ENCODE measurements at regions not wholly inside any gene's neighbourhood (a gene's known extent, or its start where the extent isn't known, plus 50 kb on each side); places are given as distances from the start of the nearest gene placed in this dataset.

GRCh38 chr14:66101662-66102061 lies 384.5 kb upstream of the CCDC196 start:
- no peak for DNase-seq (ENCODE audit: low spot score)
- no peak for FAIRE-seq

GRCh38 chr14:66104486-66104885 lies 381.7 kb upstream of the CCDC196 start:
- no peak for FAIRE-seq

GRCh38 chr14:66105815-66106214 lies 380.4 kb upstream of the CCDC196 start:
- DNase-seq (ENCODE audit: low spot score): peak; percentile 57
- FAIRE-seq: no peak

More at GRCh38 chr14:66104486-66104885, 381.7 kb upstream of the CCDC196 start:
- DNase-seq (ENCODE audit: low spot score): no peak

GRCh38 chr14:66109426-66109825 lies 376.7 kb upstream of the CCDC196 start:
- FAIRE-seq: peak; percentile 75
- no peak for DNase-seq (ENCODE audit: low spot score)

- no peak for FAIRE-seq
These were observed 374.3 kb upstream of the CCDC196 start for GRCh38 chr14:66111891-66112290.

GRCh38 chr14:66114071-66114470 lies 372.1 kb upstream of the CCDC196 start:
- DNase-seq (ENCODE audit: low spot score) (no peak), FAIRE-seq (no peak)

More at GRCh38 chr14:66111891-66112290, 374.3 kb upstream of the CCDC196 start:
- peak; percentile 40 for DNase-seq (ENCODE audit: low spot score)

GRCh38 chr14:66115740-66116502 lies 370.2 kb upstream of the CCDC196 start:
- peak; percentile 61 for FAIRE-seq
- no peak for DNase-seq (ENCODE audit: low spot score)

GRCh38 chr14:66116732-66117131 lies 369.4 kb upstream of the CCDC196 start:
- DNase-seq (ENCODE audit: low spot score): no peak
- FAIRE-seq: peak; percentile 84

GRCh38 chr14:66117600-66117999 lies 368.6 kb upstream of the CCDC196 start:
- peak; percentile 81 for DNase-seq (ENCODE audit: low spot score)
- peak; percentile 83 for FAIRE-seq

- FAIRE-seq: peak; percentile 83
- DNase-seq (ENCODE audit: low spot score): no peak
These were observed 366.5 kb upstream of the CCDC196 start for GRCh38 chr14:66119606-66120231.

GRCh38 chr14:66120402-66120801 lies 365.8 kb upstream of the CCDC196 start:
- no peak for FAIRE-seq
- no peak for DNase-seq (ENCODE audit: low spot score)

- FAIRE-seq (no peak), DNase-seq (ENCODE audit: low spot score) (no peak)
These were observed 364.3 kb upstream of the CCDC196 start for GRCh38 chr14:66121859-66122258.

- no peak for DNase-seq (ENCODE audit: low spot score)
- FAIRE-seq: no peak
These were observed 356.9 kb upstream of the CCDC196 start for GRCh38 chr14:66129224-66129623.

GRCh38 chr14:66131111-66131510 lies 355.1 kb upstream of the CCDC196 start:
- DNase-seq (ENCODE audit: low spot score): no peak
- FAIRE-seq: peak; percentile 48

- no peak for FAIRE-seq
- no peak for DNase-seq (ENCODE audit: low spot score)
These were observed 352.5 kb upstream of the CCDC196 start for GRCh38 chr14:66133666-66134065.

- FAIRE-seq (peak; percentile 68), DNase-seq (ENCODE audit: low spot score) (no peak)
These were observed 350.3 kb upstream of the CCDC196 start for GRCh38 chr14:66135831-66136230.

GRCh38 chr14:66137081-66137480 lies 349.1 kb upstream of the CCDC196 start:
- DNase-seq (ENCODE audit: low spot score) (no peak), FAIRE-seq (peak; percentile 94)

GRCh38 chr14:66139432-66139831 lies 346.7 kb upstream of the CCDC196 start:
- FAIRE-seq (no peak), DNase-seq (ENCODE audit: low spot score) (no peak)

GRCh38 chr14:66140213-66140918 lies 345.8 kb upstream of the CCDC196 start:
- peak; percentile 83 for FAIRE-seq
- no peak for DNase-seq (ENCODE audit: low spot score)

- DNase-seq (ENCODE audit: low spot score) (no peak), FAIRE-seq (no peak)
These were observed 345.2 kb upstream of the CCDC196 start for GRCh38 chr14:66140963-66141362.

GRCh38 chr14:66141733-66142132 lies 344.4 kb upstream of the CCDC196 start:
- DNase-seq (ENCODE audit: low spot score): no peak
- no peak for FAIRE-seq

Data from urothelium cell line (cell line).